GM12878 (cell line): ENCODE measurements at regions not wholly inside any gene's neighbourhood (a gene's known extent, or its start where the extent isn't known, plus 50 kb on each side); places are given as distances from the start of the nearest gene placed in this dataset.

ENCODE experiments used
- ATAC-seq: fragments of 200-7000 bp; cut with Tn5 transposase; 3 replicates; pipeline ENCODE4 v1.9.1; 2020; ENCODE audit warnings: mild to moderate bottlenecking, moderate library complexity
- BruUV-seq: library from RNA; stranded (reverse); fragments of 400-500 nt; replicated peaks from 2 replicates; lab custom pipeline; 2021; lab: Mats Ljungman, UMichigan
- CTCF ChIA-PET: fragments of 300-600 bp; sonication (Branson Sonifier 250); formaldehyde crosslinking; extraction: SDS; loops from one replicate; lab custom pipeline; 2021; ENCODE audit warnings: inconsistent platforms; lab: Yijun Ruan, JAX
- POLR2A ChIA-PET: fragments of 350-600 bp; formaldehyde crosslinking; extraction: SDS; loops from one replicate; lab custom pipeline; 2021; ENCODE audit warnings: inconsistent platforms; lab: Charles Lee
- RAD21 ChIA-PET: fragments of 300-600 bp; sonication (Branson Sonifier 250); formaldehyde crosslinking; loops from one replicate; lab custom pipeline; 2023; ENCODE audit warnings: antibody characterized with exemption; ENCODE audit not compliant: unreplicated experiment; lab: Charles Lee
- SMC1A ChIA-PET: fragments of 300-600 bp; sonication (Branson Sonifier 250); formaldehyde crosslinking; loops from one replicate; lab custom pipeline; 2023; ENCODE audit not compliant: unreplicated experiment, uncharacterized antibody; lab: Charles Lee
- DNase-seq: peaks from one replicate; pipeline ENCODE4 v3.0.0-alpha.2; 2011; ENCODE audit warnings: low read depth, low spot score
- FAIRE-seq: peaks from 3 replicates; lab custom pipeline; 2011; peaks lifted over from hg19 to GRCh38; lab: Jason Lieb, UNC
- H2AFZ ChIP-seq: 2 replicates; pipeline ENCODE4 v1.6.0; 2011; ENCODE audit warnings: low read depth, low read length, control low read depth; ENCODE audit not compliant: control insufficient read depth
- H3K27ac ChIP-seq: 2 replicates; pipeline ENCODE4 v1.5.1; 2011; ENCODE audit warnings: control low read depth; ENCODE audit not compliant: control insufficient read depth, insufficient read depth
- H3K27me3 ChIP-seq, 2 experiments: replicated peaks in 1 of 2; 2 replicates each; pipeline versions ENCODE4 v1.6.0 to v1.6.1; 2011; ENCODE audit warnings: low read length in 1 of 2; ENCODE audit not compliant: control insufficient read depth in 2 of 2, insufficient read depth in 2 of 2
- H3K36me3 ChIP-seq, 2 experiments: 2 replicates each; pipeline ENCODE4 v1.5.1; 2011; ENCODE audit warnings: low read length in 1 of 2; ENCODE audit not compliant: control insufficient read depth in 2 of 2, insufficient read depth in 2 of 2
- H3K4me1 ChIP-seq: 2 replicates; pipeline ENCODE4 v1.6.1; 2011; ENCODE audit warnings: mild to moderate bottlenecking, low read length, moderate library complexity, mixed read lengths; ENCODE audit not compliant: control insufficient read depth, insufficient read depth
- H3K4me2 ChIP-seq: 2 replicates; pipeline ENCODE4 v1.6.0; 2011; ENCODE audit warnings: control low read depth; ENCODE audit not compliant: control insufficient read depth, insufficient read depth
- H3K4me3 ChIP-seq: fragments of 200-600 bp; sonication (generic); 2 replicates; pipeline ENCODE4 v1.5.1; 2016
- H3K79me2 ChIP-seq: 2 replicates; pipeline ENCODE4 v1.6.0; 2011; ENCODE audit warnings: low read length; ENCODE audit not compliant: control insufficient read depth, insufficient read depth
- H3K9ac ChIP-seq: 2 replicates; pipeline ENCODE4 v1.8.0; 2011; ENCODE audit warnings: low read length, control low read depth, mixed read lengths; ENCODE audit not compliant: control insufficient read depth, insufficient read depth
- H3K9me3 ChIP-seq: replicated peaks from 3 replicates; pipeline ENCODE4 v1.5.1; 2011; ENCODE audit warnings: mild to moderate bottlenecking, low read length; ENCODE audit not compliant: control insufficient read depth, insufficient read depth
- H4K20me1 ChIP-seq: 2 replicates; pipeline ENCODE4 v1.6.0; 2011; ENCODE audit not compliant: control insufficient read depth, insufficient read depth
- FOXK2 ChIP-seq: fragments of 450-650 bp; IDR thresholded peaks from 2 replicates; pipeline ENCODE4 v1.6.1; 2017; ENCODE audit warnings: mild to moderate bottlenecking, moderate library complexity
- HSF1 ChIP-seq: fragments of 150-350 bp; IDR thresholded peaks from 2 replicates; pipeline ENCODE4 v1.6.1; 2014; ENCODE audit warnings: mild to moderate bottlenecking, low read depth, low read length
- JUND ChIP-seq: IDR thresholded peaks from 2 replicates; pipeline ENCODE4 v1.6.1; 2012; ENCODE audit warnings: low read depth, mild to moderate bottlenecking, low read length, improper control_type of control experiment, moderate library complexity
- KAT2A ChIP-seq: conservative IDR thresholded peaks from 2 replicates; pipeline ENCODE4 v1.6.1; 2011; ENCODE audit warnings: low read depth, low read length; ENCODE audit not compliant: control insufficient read depth
- KLF5 ChIP-seq: fragments of 450-650 bp; IDR thresholded peaks from 2 replicates; pipeline ENCODE4 v1.6.1; 2014; ENCODE audit warnings: mild to moderate bottlenecking; ENCODE audit not compliant: partially characterized antibody
- NR2F1 ChIP-seq: fragments of 450-650 bp; conservative IDR thresholded peaks from 2 replicates; pipeline ENCODE4 v1.6.1; 2017; ENCODE audit warnings: mild to moderate bottlenecking
- NRF1 ChIP-seq: conservative IDR thresholded peaks from 2 replicates; pipeline ENCODE4 v1.6.1; 2011; ENCODE audit warnings: mild to moderate bottlenecking, low read depth, low read length, improper control_type of control experiment
- PRDM15 ChIP-seq: fragments of 450-650 bp; formaldehyde crosslinking; IDR thresholded peaks from 2 replicates; pipeline ENCODE4 v1.4.0; 2020; ENCODE audit warnings: mild to moderate bottlenecking, moderate library complexity
- SIN3A ChIP-seq: IDR thresholded peaks from 2 replicates; pipeline ENCODE4 v1.6.1; 2012; ENCODE audit warnings: low read depth, low read length, improper control_type of control experiment
- SP1 ChIP-seq: IDR thresholded peaks from one replicate; pipeline ENCODE4 v1.6.1; 2011; ENCODE audit warnings: low read depth, low read length
- SREBF1 ChIP-seq: IDR thresholded peaks from 2 replicates; pipeline ENCODE4 v1.6.1; 2012; ENCODE audit warnings: mild to moderate bottlenecking, low read length
- STAT1 ChIP-seq: fragments of 450-650 bp; conservative IDR thresholded peaks from 2 replicates; pipeline ENCODE4 v1.6.1; 2014; ENCODE audit warnings: antibody characterized with exemption, mild to moderate bottlenecking
- YBX1 ChIP-seq: fragments of 450-650 bp; IDR thresholded peaks from 2 replicates; pipeline ENCODE4 v1.6.1; 2016; ENCODE audit warnings: antibody characterized with exemption
- WGBS: methylation state at CpG from one replicate; pipeline ENCODE4 v1.1.6; 2016; ENCODE audit warnings: low lambda C conversion rate; ENCODE audit not compliant: insufficient replicate concordance, insufficient coverage; ENCODE audit errors: missing lambda C conversion rate; 5-methylcytosine and 5-hydroxymethylcytosine counted together
- in situ Hi-C: fragments of 300-500 bp; cut with MboI; formaldehyde crosslinking; loops from 9 replicates; pipeline ENCODE4 v1.14.3; 2018; ENCODE audit warnings: mixed read lengths
- intact Hi-C: fragments of 100-400 bp; cut with micrococcal nuclease; formaldehyde crosslinking; loops from one replicate; pipeline ENCODE4 v1.14.2; 2022; ENCODE audit not compliant: unreplicated experiment
- TF ChIP-seq, protein P1 (sequence below): IDR thresholded peaks from 2 replicates; pipeline ENCODE4 v1.6.1; 2012; ENCODE audit warnings: low read depth, low read length, improper control_type of control experiment

DNA sequence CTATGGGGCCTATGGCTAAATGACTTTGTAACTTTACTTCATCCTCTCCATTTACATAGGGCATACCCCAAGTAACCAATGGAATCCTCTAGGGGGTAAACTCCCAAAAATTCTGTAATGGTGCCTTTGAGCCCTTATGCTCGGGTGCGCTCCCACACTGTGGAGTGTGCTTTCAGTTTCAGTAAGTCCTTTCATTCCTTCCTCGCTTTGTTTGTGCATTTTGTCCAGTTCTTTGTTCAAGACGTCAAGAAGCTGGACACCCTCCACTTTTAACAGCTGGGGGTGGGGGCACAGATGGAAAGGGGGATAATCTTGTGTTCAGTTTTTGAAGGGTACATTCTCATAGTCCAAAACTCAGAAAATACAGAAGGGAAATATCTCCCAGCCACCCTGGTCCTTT, 84.4 kb upstream of the C2CD4B start:
- H4K20me1 ChIP-seq, result no peaks in the 10 kb centered on the region
- H3K4me1 ChIP-seq, result no peaks in the 10 kb centered on the region
- H3K9ac ChIP-seq, result no peak overlapping the region
- H3K4me2 ChIP-seq, result no peak overlapping the region
- BruUV-seq, result no TSS peak
- no peaks in the 10 kb centered on the region for H3K9me3 ChIP-seq
- 67% methylated on average over 4 of the region's 4 CpGs for WGBS
- no peak overlapping the region for H2AFZ ChIP-seq
- DNase-seq, result no peak
- intact Hi-C loops, result no loop called here
- no peaks in the 10 kb centered on the region; a peak in 1 of 4 replicates for H3K27me3 ChIP-seq
- no peaks in the 10 kb centered on the region for H3K36me3 ChIP-seq
- H3K79me2 ChIP-seq, result no peaks in the 10 kb centered on the region
- no peak for FAIRE-seq
- no peak for ATAC-seq
- no peak overlapping the region for H3K27ac ChIP-seq
- in situ Hi-C loops, result no loop called here
- H3K4me3 ChIP-seq, result no peak overlapping the region
- TF ChIP-seq KLF5, result no peak
- TF ChIP-seq STAT1, result no peak
- TF ChIP-seq, protein P1, sequence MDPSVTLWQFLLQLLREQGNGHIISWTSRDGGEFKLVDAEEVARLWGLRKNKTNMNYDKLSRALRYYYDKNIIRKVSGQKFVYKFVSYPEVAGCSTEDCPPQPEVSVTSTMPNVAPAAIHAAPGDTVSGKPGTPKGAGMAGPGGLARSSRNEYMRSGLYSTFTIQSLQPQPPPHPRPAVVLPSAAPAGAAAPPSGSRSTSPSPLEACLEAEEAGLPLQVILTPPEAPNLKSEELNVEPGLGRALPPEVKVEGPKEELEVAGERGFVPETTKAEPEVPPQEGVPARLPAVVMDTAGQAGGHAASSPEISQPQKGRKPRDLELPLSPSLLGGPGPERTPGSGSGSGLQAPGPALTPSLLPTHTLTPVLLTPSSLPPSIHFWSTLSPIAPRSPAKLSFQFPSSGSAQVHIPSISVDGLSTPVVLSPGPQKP, result no peak
- TF ChIP-seq SIN3A, result no peak
- TF ChIP-seq KAT2A, result no peak
- TF ChIP-seq SP1, result no peak
- no peak for TF ChIP-seq NRF1
- no peak for TF ChIP-seq FOXK2
- no peak for TF ChIP-seq PRDM15
- TF ChIP-seq SREBF1, result no peak
- no peak for TF ChIP-seq NR2F1
- TF ChIP-seq YBX1, result no peak
- no peak for TF ChIP-seq JUND
- no peak for TF ChIP-seq HSF1
- SMC1A ChIA-PET, result no interaction called here
- POLR2A ChIA-PET, result no interaction called here
- RAD21 ChIA-PET, result no interaction called here
- CTCF ChIA-PET, result no interaction called here
